ENCODE measurements at regions not wholly inside any gene's neighbourhood (a gene's known extent, or its start where the extent isn't known, plus 50 kb on each side); places are given as distances from the start of the nearest gene placed in this dataset.

- Histone ChIP-seq H3K27ac (no peak overlapping the region), H3K36me3 (no peaks in the 10 kb centered on the region), H3K4me1 (no peaks in the 10 kb centered on the region), H3K27me3 (ENCODE audit: low read depth) (no peaks in the 10 kb centered on the region), H3K4me3 (no peak overlapping the region), H3K9me3 (no peaks in the 10 kb centered on the region)
- intact Hi-C loops (cut with DNase I), result no loop called here
- ATAC-seq, result no peak
- no peak for DNase-seq
- TF ChIP-seq, protein P1, sequence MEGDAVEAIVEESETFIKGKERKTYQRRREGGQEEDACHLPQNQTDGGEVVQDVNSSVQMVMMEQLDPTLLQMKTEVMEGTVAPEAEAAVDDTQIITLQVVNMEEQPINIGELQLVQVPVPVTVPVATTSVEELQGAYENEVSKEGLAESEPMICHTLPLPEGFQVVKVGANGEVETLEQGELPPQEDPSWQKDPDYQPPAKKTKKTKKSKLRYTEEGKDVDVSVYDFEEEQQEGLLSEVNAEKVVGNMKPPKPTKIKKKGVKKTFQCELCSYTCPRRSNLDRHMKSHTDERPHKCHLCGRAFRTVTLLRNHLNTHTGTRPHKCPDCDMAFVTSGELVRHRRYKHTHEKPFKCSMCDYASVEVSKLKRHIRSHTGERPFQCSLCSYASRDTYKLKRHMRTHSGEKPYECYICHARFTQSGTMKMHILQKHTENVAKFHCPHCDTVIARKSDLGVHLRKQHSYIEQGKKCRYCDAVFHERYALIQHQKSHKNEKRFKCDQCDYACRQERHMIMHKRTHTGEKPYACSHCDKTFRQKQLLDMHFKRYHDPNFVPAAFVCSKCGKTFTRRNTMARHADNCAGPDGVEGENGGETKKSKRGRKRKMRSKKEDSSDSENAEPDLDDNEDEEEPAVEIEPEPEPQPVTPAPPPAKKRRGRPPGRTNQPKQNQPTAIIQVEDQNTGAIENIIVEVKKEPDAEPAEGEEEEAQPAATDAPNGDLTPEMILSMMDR (IDR thresholded peaks at IDR 0.05), result no peak
Measured at GRCh38 chr7:114008696-114009095, 89.9 kb upstream of the PPP1R3A start.

DNA sequence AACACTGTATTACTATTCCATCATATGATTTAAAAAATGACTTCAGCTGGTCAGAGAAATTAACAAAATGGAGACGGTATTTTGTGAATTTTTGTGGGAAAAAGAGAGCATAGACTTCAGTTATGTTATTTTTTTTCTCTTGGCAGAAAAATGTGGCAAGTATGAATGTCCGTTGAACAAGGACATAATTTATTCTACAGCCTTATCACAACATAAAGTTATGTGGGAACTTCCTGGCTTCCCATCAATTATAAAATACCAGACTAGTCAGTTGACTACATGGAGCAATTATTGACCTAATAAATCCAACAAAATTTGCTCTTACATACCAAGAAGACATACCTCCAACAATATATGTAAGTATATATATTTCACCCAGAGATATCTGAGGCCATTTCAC is 88.6 kb upstream of the PPP1R3A start:
- intact Hi-C loops (cut with DNase I), result no loop called here
- no peak for ATAC-seq

DNA sequence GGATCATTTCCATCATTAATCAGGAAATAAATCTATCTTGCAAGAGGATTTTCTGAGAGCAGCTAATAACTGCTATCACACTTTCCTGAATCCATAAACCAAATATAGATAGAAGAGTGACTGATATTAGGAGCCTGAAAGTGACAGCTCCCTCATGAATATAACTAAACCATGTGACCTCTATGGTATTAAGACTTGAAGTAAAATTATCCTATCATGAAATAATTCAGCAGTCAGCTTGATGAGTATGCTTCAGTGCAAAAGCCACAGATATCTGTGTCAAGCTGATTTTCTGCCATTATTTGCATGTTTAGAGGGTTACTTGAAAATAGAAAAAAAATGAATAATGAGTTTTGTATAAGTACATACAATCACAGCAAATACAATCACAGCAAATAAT is 80.1 kb upstream of the PPP1R3A start:
- H3K27ac ChIP-seq, result no peak overlapping the region
- TF ChIP-seq, protein P1 (IDR thresholded peaks at IDR 0.05), result no peak
- H3K4me1 ChIP-seq, result no peaks in the 10 kb centered on the region
- DNase-seq (no peak), ATAC-seq (no peak)
- peaks cover 11% of the 10 kb centered on the region for H3K9me3 ChIP-seq
- intact Hi-C loops (cut with DNase I), result no loop called here
- no peaks in the 10 kb centered on the region for H3K36me3 ChIP-seq
- H3K4me3 ChIP-seq, result no peak overlapping the region
- no peaks in the 10 kb centered on the region for H3K27me3 ChIP-seq (ENCODE audit: low read depth)

More for the DNA sequence above, 88.6 kb upstream of the PPP1R3A start:
- Histone ChIP-seq H3K27ac (no peak overlapping the region), H3K9me3 (peaks cover 2% of the 10 kb centered on the region), H3K27me3 (ENCODE audit: low read depth) (no peaks in the 10 kb centered on the region), H3K4me1 (no peaks in the 10 kb centered on the region), H3K4me3 (no peak overlapping the region), H3K36me3 (no peaks in the 10 kb centered on the region)
- no peak for DNase-seq
- TF ChIP-seq, protein P1 (IDR thresholded peaks at IDR 0.05), result no peak

GRCh38 chr7:113996405-113996804 is 77.6 kb upstream of the PPP1R3A start:
- H3K4me1 ChIP-seq, result no peaks in the 10 kb centered on the region
- DNase-seq, result no peak
- no peak overlapping the region for H3K4me3 ChIP-seq
- H3K27me3 ChIP-seq (ENCODE audit: low read depth), result no peaks in the 10 kb centered on the region
- no peaks in the 10 kb centered on the region for H3K36me3 ChIP-seq
- intact Hi-C loops (cut with DNase I), result no loop called here
- peaks cover 1% of the 10 kb centered on the region for H3K9me3 ChIP-seq
- no peak for ATAC-seq
- H3K27ac ChIP-seq, result no peak overlapping the region
- TF ChIP-seq, protein P1 (IDR thresholded peaks at IDR 0.05), result no peak

DNA sequence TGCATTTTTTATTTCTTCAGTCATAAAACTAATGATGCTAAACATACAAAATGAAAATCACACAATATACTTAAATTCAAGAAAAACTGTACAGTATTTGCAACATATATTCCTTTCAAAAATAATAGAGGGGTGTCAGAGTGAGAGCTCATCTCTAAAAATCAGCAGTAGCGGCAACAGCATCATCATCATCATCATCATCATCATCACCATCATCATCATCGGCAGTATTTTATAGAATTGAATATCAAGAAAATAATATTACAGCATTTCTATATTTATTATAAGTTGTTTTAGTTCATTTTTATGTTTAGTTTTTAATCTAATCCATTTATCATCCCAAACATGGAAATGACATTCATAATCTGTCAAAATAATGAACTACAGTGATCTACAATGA is 67.4 kb upstream of the PPP1R3A start:
- intact Hi-C loops (cut with DNase I), result no loop called here
- TF ChIP-seq, protein P1 (IDR thresholded peaks at IDR 0.05), result no peak
- H3K9me3 ChIP-seq, result no peaks in the 10 kb centered on the region
- H3K27ac ChIP-seq, result no peak overlapping the region
- ATAC-seq (no peak), DNase-seq (no peak)
- no peak overlapping the region for H3K4me3 ChIP-seq
- H3K4me1 ChIP-seq, result no peaks in the 10 kb centered on the region
- no peaks in the 10 kb centered on the region for H3K36me3 ChIP-seq
- no peaks in the 10 kb centered on the region for H3K27me3 ChIP-seq (ENCODE audit: low read depth)

GRCh38 chr7:113976508-113976907 is 57.7 kb upstream of the PPP1R3A start:
- DNase-seq, result no peak
- no peaks in the 10 kb centered on the region for H3K9me3 ChIP-seq
- H3K4me1 ChIP-seq, result no peaks in the 10 kb centered on the region
- H3K27me3 ChIP-seq (ENCODE audit: low read depth), result no peaks in the 10 kb centered on the region
- TF ChIP-seq, protein P1 (IDR thresholded peaks at IDR 0.05), result no peak
- no peak for ATAC-seq
- H3K36me3 ChIP-seq, result no peaks in the 10 kb centered on the region
- intact Hi-C loops (cut with DNase I), result no loop called here
- no peak overlapping the region for H3K4me3 ChIP-seq
- no peak overlapping the region for H3K27ac ChIP-seq

Data from lower lobe of right lung (tissue), 2 donors.